Stomach (tissue), 4 donors: ENCODE measurements at regions not wholly inside any gene's neighbourhood (a gene's known extent, or its start where the extent isn't known, plus 50 kb on each side); places are given as distances from the start of the nearest gene placed in this dataset.

ENCODE experiments used
- POLR2AphosphoS5 ChIP-seq, 3 donors: sonication (generic); formaldehyde crosslinking; IDR thresholded peaks; one replicate each; pipeline ENCODE4 v1.6.1; 2016; ENCODE audit warnings: antibody characterized with exemption in 3 of 3
- TF ChIP-seq, protein P1 (sequence below), 7 experiments: fragments of 450-650 bp in 4 of 7; fragments of 200-600 bp in 3 of 7; sonication (generic) in 3 of 7; IDR thresholded peaks; one replicate each; pipeline ENCODE4 v1.5.1; 2016 to 2019; ENCODE audit warnings: antibody characterized with exemption in 7 of 7, control low read depth in 2 of 7, mild to moderate bottlenecking in 1 of 7

DNA sequence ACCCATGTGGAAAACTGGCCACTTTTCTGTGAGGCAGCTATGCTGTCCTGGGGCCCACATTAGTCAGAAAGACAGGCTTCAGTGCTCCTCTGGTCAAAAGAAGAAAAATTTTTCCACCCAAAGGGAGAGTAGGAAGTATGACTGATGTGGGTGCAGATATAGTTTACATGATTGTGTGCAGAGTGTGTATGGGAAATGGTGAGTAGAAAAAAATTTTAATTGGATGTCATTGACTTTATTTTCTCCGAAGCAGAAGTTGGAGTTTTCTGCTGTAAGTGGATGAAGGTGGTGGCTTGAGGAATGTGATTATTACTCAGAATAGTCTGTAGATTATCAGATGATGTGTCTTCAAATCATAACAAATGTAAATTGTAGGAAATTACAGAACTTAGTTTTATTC lies 241.5 kb upstream of the IGFBP7 start:
- TF ChIP-seq, protein P1, sequence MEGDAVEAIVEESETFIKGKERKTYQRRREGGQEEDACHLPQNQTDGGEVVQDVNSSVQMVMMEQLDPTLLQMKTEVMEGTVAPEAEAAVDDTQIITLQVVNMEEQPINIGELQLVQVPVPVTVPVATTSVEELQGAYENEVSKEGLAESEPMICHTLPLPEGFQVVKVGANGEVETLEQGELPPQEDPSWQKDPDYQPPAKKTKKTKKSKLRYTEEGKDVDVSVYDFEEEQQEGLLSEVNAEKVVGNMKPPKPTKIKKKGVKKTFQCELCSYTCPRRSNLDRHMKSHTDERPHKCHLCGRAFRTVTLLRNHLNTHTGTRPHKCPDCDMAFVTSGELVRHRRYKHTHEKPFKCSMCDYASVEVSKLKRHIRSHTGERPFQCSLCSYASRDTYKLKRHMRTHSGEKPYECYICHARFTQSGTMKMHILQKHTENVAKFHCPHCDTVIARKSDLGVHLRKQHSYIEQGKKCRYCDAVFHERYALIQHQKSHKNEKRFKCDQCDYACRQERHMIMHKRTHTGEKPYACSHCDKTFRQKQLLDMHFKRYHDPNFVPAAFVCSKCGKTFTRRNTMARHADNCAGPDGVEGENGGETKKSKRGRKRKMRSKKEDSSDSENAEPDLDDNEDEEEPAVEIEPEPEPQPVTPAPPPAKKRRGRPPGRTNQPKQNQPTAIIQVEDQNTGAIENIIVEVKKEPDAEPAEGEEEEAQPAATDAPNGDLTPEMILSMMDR (IDR thresholded peaks at IDR 0.05), result no peak
- no peak for TF ChIP-seq POLR2AphosphoS5 (IDR thresholded peaks at IDR 0.05)
